ENCODE measurements at regions not wholly inside any gene's neighbourhood (a gene's known extent, or its start where the extent isn't known, plus 50 kb on each side); places are given as distances from the start of the nearest gene placed in this dataset.

DNA sequence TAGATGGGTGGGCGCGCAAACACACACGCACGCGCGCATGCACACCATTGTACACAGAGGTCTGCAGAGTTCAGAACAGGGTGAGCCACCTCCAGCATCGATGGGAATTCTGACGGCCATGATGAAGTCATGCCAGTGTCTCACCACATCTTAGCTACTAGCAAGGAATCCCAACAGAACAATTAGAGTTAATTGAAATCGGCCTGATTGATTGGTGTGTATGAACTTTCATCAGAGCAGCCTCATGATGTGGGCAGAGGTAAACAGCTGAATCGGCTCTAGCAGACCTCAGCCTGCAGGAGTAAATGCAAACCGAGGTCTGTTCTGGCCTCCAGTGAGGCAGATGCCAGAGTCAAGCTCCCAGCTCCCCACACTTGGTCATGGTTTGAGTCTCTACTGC, 200.6 kb downstream of the CBLN1 start:
- Histone ChIP-seq H3K27me3 (ENCODE audit: control insufficient read depth, insufficient read depth, low read length) (no peaks in the 10 kb centered on the region), H3K36me3 (ENCODE audit: control insufficient read depth, insufficient read depth, low read length) (no peaks in the 10 kb centered on the region), H3K4me3 (ENCODE audit: low read depth, low read length) (no peak overlapping the region)
- ChIA-PET POLR2A (no interaction called here), CTCF (interaction anchor here (0.7 to 0.8 kb wide), 2 partner anchors 17 to 216 kb away, joined by 3 read pairs; no protein-coding TSS in a partner anchor)
- TF ChIP-seq, protein P1, sequence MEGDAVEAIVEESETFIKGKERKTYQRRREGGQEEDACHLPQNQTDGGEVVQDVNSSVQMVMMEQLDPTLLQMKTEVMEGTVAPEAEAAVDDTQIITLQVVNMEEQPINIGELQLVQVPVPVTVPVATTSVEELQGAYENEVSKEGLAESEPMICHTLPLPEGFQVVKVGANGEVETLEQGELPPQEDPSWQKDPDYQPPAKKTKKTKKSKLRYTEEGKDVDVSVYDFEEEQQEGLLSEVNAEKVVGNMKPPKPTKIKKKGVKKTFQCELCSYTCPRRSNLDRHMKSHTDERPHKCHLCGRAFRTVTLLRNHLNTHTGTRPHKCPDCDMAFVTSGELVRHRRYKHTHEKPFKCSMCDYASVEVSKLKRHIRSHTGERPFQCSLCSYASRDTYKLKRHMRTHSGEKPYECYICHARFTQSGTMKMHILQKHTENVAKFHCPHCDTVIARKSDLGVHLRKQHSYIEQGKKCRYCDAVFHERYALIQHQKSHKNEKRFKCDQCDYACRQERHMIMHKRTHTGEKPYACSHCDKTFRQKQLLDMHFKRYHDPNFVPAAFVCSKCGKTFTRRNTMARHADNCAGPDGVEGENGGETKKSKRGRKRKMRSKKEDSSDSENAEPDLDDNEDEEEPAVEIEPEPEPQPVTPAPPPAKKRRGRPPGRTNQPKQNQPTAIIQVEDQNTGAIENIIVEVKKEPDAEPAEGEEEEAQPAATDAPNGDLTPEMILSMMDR (IDR thresholded peaks at IDR 0.05; ENCODE audit: insufficient read depth, low read depth, low read length) = no peak
- DNase-seq (ENCODE audit: low read depth) = no peak

DNA sequence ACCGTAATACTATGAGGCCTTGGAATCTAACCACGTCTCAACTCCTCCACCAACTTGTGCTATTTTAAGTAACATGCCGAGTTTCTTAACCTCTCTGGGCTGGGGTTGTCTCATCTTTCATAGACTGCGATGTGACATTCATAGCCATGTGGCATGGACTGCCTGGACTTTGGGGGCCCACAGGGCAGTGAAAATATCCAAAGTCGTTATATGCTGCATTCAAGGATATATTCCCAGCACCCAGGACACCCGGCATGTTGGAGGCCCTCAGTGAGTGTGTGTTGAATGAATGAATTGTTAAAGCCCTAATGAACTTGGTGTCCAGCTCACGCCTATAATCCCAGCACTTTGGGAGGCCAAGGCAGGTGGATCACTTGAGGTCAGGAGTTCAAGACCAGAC, 203.1 kb downstream of the CBLN1 start:
- ChIA-PET CTCF (no interaction called here), POLR2A (no interaction called here)
- H3K4me3 ChIP-seq (ENCODE audit: low read depth, low read length) = no peak overlapping the region
- DNase-seq (ENCODE audit: low read depth) = no peak
- no peaks in the 10 kb centered on the region for H3K27me3 ChIP-seq (ENCODE audit: control insufficient read depth, insufficient read depth, low read length)
- no peaks in the 10 kb centered on the region for H3K36me3 ChIP-seq (ENCODE audit: control insufficient read depth, insufficient read depth, low read length)
- TF ChIP-seq, protein P1 (IDR thresholded peaks at IDR 0.05; ENCODE audit: insufficient read depth, low read depth, low read length) = no peak

DNA sequence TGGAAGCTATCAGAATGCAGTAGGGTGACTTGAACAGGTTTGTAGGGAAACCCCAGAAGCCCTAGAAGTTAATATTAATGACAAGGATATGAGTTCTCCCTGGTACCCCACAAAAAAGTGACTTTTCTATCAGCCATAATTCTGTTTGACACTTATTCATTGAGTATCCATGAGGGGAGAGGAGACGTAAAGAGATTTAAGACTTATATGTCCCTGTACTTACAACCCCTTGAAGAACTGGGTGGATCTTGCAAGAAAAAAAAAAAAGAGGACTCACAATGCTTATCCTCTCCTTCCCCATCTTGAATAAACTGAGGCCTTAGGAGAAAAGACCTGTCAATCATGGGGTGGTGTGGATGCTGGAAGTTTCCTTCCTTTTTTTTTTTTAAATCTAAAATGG, 203.5 kb downstream of the CBLN1 start:
- no peaks in the 10 kb centered on the region for H3K36me3 ChIP-seq (ENCODE audit: control insufficient read depth, insufficient read depth, low read length)
- POLR2A ChIA-PET = no interaction called here
- TF ChIP-seq, protein P1 (IDR thresholded peaks at IDR 0.05; ENCODE audit: insufficient read depth, low read depth, low read length) = no peak
- no peaks in the 10 kb centered on the region for H3K27me3 ChIP-seq (ENCODE audit: control insufficient read depth, insufficient read depth, low read length)
- CTCF ChIA-PET = no interaction called here
- no peak for DNase-seq (ENCODE audit: low read depth)
- H3K4me3 ChIP-seq (ENCODE audit: low read depth, low read length) = no peak overlapping the region

DNA sequence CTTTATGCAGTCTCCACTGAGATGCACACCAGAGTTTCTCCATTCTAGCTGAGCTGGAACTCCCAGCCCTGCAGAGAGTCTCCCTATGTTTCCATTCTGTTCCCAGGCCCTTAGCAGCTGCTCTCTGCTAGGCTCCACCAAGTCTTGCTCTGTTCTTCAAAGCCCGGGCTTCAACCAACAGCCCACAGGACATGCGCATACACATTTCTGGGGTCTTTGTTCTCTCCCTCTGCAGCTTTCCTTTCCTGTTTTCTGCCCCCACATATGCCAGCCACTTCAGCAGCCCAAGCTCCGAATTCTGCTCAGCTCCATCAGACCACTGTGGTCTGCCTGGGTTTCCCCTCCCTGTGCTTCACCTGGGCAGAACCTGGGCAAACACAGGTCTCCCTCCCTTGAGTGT, 205.9 kb downstream of the CBLN1 start:
- CTCF ChIA-PET = no interaction called here
- no peak for DNase-seq (ENCODE audit: low read depth)
- TF ChIP-seq, protein P1 (IDR thresholded peaks at IDR 0.05; ENCODE audit: insufficient read depth, low read depth, low read length) = no peak
- POLR2A ChIA-PET = no interaction called here
- Histone ChIP-seq H3K36me3 (ENCODE audit: control insufficient read depth, insufficient read depth, low read length) (no peaks in the 10 kb centered on the region), H3K4me3 (ENCODE audit: low read depth, low read length) (no peak overlapping the region), H3K27me3 (ENCODE audit: control insufficient read depth, insufficient read depth, low read length) (no peaks in the 10 kb centered on the region)

DNA sequence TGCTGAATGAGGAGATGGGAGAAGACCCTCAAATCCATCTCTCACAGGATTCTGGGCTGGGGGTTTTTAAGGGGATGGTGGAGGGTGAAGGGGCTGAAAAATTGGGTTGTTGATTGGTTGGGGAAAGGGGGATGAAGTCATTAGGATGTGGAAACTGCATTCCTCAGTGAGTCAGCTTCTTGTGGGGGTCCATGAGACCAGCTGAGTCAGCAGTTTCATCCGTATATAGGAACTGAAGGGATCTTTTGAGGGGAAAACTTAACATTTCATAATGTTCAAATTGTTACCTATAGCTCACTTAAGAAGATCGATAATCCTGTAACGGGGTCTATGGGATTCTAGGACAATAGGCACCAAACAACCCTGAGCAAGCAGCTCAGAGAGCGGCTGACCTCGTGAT, 213.4 kb downstream of the CBLN1 start:
- no peaks in the 10 kb centered on the region for H3K27me3 ChIP-seq (ENCODE audit: control insufficient read depth, insufficient read depth, low read length)
- CTCF ChIA-PET = no interaction called here
- POLR2A ChIA-PET = no interaction called here

More for the DNA sequence above, 213.4 kb downstream of the CBLN1 start:
- DNase-seq (ENCODE audit: low read depth) = no peak
- Histone ChIP-seq H3K4me3 (ENCODE audit: low read depth, low read length) (no peak overlapping the region), H3K36me3 (ENCODE audit: control insufficient read depth, insufficient read depth, low read length) (no peaks in the 10 kb centered on the region)
- TF ChIP-seq, protein P1 (IDR thresholded peaks at IDR 0.05; ENCODE audit: insufficient read depth, low read depth, low read length) = no peak

Measured in BJ (cell line).